Cerebellar cortex (tissue), 1 donor: ENCODE measurements at regions not wholly inside any gene's neighbourhood (a gene's known extent, or its start where the extent isn't known, plus 50 kb on each side); places are given as distances from the start of the nearest gene placed in this dataset.

Experiments used
- DNase-seq: peaks from one replicate; pipeline ENCODE4 v3.0.0-alpha.2; 2015; ENCODE audit warnings: low spot score

DNA sequence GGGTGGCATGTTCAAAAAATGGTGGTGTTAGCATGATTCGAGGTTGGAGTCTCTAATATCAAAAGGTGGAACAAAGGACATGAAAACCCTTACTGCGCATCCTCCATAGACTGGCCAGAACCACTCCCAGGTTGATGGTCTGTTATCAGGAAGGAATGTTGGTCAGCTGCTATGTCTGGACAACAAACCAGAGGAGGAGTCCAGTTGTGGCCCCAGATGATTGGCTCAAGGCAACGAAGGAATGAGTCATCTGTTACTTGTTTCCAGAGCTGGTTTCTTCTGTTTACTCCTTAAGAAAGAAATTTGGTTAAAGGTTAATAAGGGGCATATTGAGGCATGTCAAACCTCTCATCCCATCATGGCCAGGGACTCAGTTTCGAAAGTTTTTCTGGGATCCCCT is 56.8 kb upstream of the GRIA4 start:
- DNase-seq: no peak

GRCh38 chr11:105548359-105548758 is 61.5 kb upstream of the GRIA4 start:
- DNase-seq: no peak

DNA sequence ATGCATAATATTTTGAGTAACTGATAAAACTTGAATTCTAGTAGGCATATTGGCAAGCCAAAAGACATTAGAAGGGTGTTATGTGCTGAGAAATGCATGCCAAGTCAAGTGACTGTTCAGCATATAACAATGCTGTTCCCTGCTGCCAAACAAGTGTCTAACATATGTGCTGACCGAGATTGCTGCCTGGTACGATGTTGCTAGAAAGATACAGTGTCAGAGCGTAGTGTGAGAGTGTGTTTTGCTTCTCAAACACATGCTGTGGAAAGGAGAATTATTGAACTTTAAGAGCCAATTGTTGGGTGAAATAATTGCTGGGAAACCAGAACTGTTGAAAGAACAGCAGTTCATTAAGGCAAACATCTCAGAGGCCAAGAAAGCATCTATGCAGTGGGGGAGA is 71.3 kb upstream of the GRIA4 start:
- no peak for DNase-seq

GRCh38 chr11:105537531-105537930 is 72.3 kb upstream of the GRIA4 start:
- DNase-seq: no peak

DNA sequence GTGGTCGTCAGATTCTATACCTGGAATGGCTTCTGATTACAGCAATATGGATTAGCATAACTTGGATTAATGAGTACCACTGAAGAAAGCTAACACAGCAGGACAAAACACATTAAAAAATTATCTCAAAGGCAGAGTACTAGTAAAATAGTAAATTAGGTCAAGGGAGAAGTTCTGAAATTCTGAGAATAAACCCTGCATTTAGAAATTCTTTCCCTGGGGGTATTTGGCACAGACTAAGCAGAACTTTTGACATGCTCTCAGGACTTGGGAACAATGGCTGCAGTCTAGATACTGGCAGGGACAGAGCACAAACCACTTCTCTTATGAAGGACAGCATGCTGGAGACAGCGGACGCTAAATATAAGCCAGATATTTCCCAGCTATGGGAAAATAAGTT is 85.6 kb upstream of the GRIA4 start:
- DNase-seq: peak; percentile 17

GRCh38 chr11:105520706-105521345 is 89.0 kb upstream of the GRIA4 start:
- no peak for DNase-seq

DNA sequence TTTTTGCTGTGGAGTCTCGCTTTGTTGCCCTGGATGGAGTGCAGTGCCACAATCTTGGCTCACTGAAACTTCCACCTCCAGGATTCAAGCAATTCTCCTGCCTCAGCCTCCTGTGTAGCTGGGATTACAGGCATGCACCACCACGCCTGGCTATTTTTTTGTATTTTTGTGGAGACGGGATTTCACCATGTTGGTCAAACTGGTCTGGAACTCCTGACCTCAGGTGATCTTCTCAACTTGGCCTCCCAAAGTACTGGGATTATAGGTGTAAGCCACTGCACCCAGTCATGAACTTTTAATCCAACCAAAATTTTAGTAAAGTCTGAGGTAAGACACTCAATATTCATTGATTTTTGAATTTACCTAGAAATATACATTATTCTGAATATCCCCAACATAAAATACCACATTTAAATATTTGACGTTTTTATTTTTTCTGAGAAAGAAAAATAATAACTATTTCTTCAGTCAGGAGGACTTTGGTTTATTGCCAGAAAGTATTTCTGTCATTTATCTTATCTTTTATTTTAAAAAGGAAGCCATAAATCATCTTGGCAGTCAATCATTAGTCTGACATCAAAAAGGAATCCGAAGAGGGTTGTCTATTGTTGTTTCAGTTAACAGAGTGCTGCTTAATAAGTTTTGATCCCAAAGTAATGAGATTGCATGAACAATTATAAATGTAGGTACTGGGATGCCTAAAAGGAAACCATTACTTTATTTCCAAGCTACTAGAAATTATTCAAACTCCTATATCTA is 102.2 kb upstream of the GRIA4 start:
- no peak for DNase-seq

- no peak for DNase-seq
These were observed 117.9 kb upstream of the GRIA4 start for GRCh38 chr11:105492010-105492409.

GRCh38 chr11:105491394-105491793 is 118.5 kb upstream of the GRIA4 start:
- DNase-seq: no peak

GRCh38 chr11:105490333-105490732 is 119.5 kb upstream of the GRIA4 start:
- DNase-seq: no peak

DNA sequence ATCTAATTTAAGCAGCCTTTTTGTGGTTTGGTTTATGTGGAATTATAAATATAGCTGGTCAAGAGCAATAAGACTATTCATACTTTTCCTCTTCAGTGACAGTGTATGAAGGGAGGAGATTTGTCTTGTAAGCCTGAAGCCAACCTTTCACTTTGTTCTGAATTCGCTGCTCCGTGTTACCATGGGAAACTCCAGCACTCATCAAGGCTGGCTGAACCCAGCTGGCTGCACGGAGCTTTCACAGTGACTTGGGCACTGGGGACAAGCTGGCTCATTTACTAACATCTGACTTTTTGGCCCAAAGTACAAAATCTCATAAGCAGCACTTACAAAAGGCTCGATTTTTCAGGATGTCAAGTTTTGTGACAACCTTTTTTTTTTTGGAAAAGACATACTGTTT is 120.4 kb upstream of the GRIA4 start:
- DNase-seq: peak; percentile 42

DNA sequence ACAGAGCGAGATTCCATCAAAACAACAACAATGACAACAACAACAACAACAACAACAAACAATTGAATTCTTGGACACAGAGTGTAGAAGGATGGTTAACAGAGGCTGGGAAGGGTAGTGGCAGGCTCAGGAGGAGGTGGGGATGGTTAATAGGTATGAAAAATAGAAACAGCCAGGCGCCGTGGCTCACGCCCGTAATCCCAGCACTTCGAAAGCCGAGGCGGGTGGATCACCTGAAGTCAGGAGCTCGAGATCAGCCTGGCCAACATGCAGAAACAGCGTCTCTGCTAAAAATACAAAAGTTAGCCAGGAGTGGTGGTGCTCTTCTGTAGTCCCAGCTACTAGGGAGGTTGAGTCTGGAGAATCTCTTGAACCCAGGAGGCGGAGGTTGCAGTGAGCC is 122.9 kb upstream of the GRIA4 start:
- DNase-seq: no peak

DNA sequence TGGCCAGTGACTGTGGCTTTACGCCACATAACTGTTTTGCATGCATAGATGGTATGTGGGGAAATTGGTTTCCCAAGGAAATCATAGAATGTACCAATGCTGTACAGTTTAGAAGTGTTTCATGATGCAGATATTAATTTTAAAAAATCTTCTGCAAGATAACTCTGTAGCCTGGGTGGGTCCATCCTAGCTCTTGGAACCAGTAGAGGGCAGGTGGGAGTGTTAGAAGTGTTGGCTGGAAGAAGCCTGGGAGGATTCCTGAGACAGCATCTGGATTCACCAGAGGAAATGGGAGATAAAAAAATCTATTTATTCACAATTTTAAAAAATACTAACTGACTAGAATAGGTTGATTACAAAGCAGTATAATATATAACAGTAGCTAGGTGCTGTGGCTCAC is 139.9 kb upstream of the GRIA4 start:
- no peak for DNase-seq

DNA sequence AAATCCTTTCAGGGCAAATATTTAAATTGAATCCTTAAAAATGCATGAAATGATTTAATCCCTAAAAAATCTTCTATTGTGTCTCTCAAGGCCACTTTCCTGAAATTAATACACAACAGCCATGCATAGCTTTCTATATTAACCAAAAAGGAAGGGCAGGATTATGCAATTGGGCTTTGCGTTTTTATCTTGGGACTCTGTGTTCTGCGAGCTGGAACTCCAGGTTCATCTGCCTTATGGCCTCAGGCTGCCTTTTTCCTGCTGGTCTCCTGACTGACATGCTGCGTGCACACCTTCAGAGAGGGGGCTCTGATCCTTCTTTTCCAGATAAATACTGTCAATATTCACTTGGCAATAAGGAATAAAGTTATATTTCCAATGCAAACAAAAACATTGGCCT is 141.7 kb upstream of the GRIA4 start:
- DNase-seq: no peak

GRCh38 chr11:105466582-105467228 is 143.2 kb upstream of the GRIA4 start:
- DNase-seq: no peak

DNA sequence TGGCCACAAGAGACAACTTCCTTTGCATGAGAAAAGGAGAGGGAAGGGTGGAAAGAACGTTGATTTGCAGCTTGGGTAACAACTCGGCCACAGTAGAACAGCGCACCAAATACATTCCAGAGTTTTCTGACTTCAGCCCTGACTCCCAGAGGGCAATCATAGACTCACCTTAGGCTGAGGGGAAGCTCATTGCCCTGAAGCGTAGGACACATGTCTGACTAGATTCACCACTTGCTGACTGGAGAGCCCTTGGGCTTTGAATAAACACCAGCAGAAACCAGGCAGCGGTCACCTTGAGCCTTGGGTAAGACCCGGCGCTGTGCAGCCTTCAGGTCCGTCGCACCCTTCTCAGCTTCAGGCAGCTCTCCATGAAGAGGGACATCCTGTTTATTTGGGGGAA is 151.8 kb upstream of the GRIA4 start:
- DNase-seq: no peak

GRCh38 chr11:105456950-105457349 is 152.9 kb upstream of the GRIA4 start:
- DNase-seq: no peak

DNA sequence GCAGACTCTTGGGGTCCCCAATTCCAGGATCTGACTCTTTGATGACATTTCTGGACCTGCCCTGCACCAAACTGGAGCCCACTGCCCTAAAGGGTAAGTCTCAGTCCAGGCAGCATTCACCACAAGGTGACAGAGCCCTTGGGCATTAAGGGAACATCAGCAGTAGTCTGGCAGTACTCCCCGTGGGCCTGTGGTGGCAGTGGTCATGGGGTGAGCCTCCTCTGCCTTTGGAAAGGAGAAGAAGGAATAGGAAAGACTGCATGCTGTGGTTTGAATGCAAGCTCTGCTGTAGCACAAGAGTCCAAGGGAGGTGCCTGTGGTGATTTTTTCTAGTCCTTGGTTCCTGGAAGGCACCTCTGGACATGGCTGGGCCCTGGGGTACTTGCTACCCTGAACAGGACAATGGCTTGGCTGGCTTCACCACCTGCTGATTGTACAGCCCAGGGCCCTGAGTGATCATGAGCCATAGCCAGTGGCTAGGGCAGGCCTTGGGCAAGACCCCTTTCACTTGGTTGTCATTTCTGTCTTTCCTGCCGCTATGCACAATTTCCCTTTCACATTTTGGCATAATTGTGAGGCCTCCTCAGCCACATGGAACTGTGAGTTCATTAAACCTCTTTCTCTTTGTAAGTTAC is 160.7 kb upstream of the GRIA4 start:
- DNase-seq: no peak

DNA sequence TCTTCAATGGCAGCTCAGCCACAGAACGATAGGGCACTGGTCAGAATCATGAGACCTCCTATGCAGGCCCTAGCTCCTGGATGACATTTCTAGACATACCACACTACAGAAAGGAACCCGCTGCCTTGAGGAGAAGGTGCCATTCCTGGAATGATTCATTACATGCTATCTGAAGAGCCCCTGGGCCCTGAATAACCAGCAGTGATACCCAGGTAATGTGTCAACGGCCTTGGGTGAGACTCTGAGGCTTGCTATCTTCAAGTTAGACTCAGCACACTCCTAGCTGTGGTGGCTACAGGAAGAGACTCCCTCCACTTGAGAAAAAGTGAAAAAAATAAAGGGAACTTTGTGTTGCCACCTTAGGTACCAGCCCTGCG is 161.2 kb upstream of the GRIA4 start:
- no peak for DNase-seq

DNA sequence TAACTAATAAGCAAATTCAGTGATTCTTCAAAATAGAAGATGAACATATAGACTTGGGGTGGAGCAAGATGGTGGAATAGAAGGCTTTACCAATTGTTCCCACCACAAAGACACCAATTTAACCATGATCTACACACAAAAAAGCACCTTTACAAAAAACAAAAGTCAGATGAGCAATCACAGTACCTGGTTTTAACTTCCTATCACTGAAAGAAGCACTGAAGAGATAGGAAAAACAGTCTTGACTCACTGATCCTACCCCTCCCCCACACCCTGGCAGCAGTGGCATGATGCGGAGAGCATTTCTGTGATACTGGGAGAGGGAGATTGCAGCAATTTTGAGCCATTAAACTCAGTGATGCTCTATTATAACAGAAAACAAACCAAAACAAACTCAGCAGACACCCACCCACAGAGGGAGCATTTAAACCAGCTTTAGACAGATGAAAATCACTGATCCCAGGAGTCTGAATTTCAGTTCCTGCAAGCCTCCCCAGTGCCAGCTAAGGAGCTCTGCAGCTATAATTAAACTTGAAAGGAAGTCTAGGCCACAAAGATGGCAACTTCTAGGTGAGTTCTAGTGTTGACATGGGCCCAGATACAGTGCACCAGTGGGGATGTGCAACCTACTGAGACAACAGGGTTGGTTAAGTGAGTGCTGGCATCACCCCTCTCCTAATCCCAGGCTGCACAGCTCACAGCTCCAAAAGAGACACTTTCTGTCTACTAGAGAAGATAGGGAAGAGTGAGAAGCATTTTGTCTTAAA is 161.8 kb upstream of the GRIA4 start:
- DNase-seq: no peak

GRCh38 chr11:105443623-105444022 is 166.2 kb upstream of the GRIA4 start:
- no peak for DNase-seq
